CD14-positive monocyte (primary cell): ENCODE measurements at regions not wholly inside any gene's neighbourhood (a gene's known extent, or its start where the extent isn't known, plus 50 kb on each side); places are given as distances from the start of the nearest gene placed in this dataset.

Experiments
- DNase-seq, 3 donors: peaks; one replicate each; pipeline ENCODE4 v3.0.0-alpha.2; 2011 to 2022
- H2AFZ ChIP-seq: 2 replicates; pipeline ENCODE4 v1.6.0; 2012; ENCODE audit warnings: mild to moderate bottlenecking, low read depth, low read length, inconsistent platforms; ENCODE audit not compliant: insufficient read depth, poor library complexity, severe bottlenecking
- H3K27ac ChIP-seq, 2 donors: 1 replicate in 1 of 2; 2 replicates in 1 of 2; pipeline ENCODE4 v1.5.1; 2012 to 2013; ENCODE audit warnings: low read length in 2 of 2, control low read depth in 1 of 2, inconsistent platforms in 1 of 2, low read depth in 1 of 2, mild to moderate bottlenecking in 1 of 2
- H3K27me3 ChIP-seq, 2 donors: one replicate each; pipeline versions ENCODE4 v1.6.0 to v1.6.1; 2011 to 2013; ENCODE audit warnings: low read length in 2 of 2; ENCODE audit not compliant: control insufficient read depth in 2 of 2, insufficient read depth in 2 of 2
- H3K36me3 ChIP-seq, 2 donors: replicated peaks in 1 of 2; 1 replicate in 1 of 2; 2 replicates in 1 of 2; pipeline versions ENCODE4 v1.5.1 to v1.6.1; 2012 to 2013; ENCODE audit warnings: low read length in 2 of 2, control low read depth in 1 of 2, inconsistent platforms in 1 of 2, mild to moderate bottlenecking in 1 of 2; ENCODE audit not compliant: insufficient read depth in 2 of 2, control insufficient read depth in 1 of 2
- H3K4me1 ChIP-seq, 2 donors: 1 replicate in 1 of 2; 2 replicates in 1 of 2; pipeline versions ENCODE4 v1.5.1 to v1.6.1; 2012 to 2013; ENCODE audit warnings: low read length in 2 of 2, control low read depth in 1 of 2, inconsistent platforms in 1 of 2, mild to moderate bottlenecking in 1 of 2, moderate library complexity in 1 of 2; ENCODE audit not compliant: insufficient read depth in 2 of 2, control insufficient read depth in 1 of 2
- H3K4me2 ChIP-seq: replicated peaks from 2 replicates; pipeline ENCODE3; 2012; ENCODE audit warnings: low read length, moderate library complexity, mild to moderate bottlenecking; ENCODE audit not compliant: poor library complexity, severe bottlenecking; ENCODE audit errors: extremely low read depth
- H3K4me3 ChIP-seq, 3 experiments: fragments of 200-600 bp in 1 of 3; sonication (generic) in 1 of 3; replicated peaks in 1 of 3; 1 replicate in 2 of 3; 2 replicates in 1 of 3; pipeline ENCODE4 v1.5.1; 2011 to 2013; ENCODE audit warnings: low read length in 3 of 3, mild to moderate bottlenecking in 3 of 3, control low read depth in 2 of 3, low read depth in 2 of 3, inconsistent platforms in 1 of 3, moderate library complexity in 1 of 3
- H3K79me2 ChIP-seq: 2 replicates; pipeline ENCODE4 v1.6.0; 2012; ENCODE audit warnings: mild to moderate bottlenecking, control low read depth, inconsistent platforms, low read length, moderate library complexity; ENCODE audit not compliant: insufficient read depth
- H3K9ac ChIP-seq: 2 replicates; pipeline ENCODE4 v1.6.0; 2017; ENCODE audit warnings: low read length, mild to moderate bottlenecking; ENCODE audit not compliant: insufficient read depth, poor library complexity, severe bottlenecking
- H3K9me3 ChIP-seq, 2 donors: replicated peaks in 1 of 2; 1 replicate in 1 of 2; 2 replicates in 1 of 2; pipeline versions ENCODE4 v1.5.1 to v1.6.1; 2012 to 2013; ENCODE audit warnings: low read length in 2 of 2, control low read depth in 1 of 2; ENCODE audit not compliant: control insufficient read depth in 1 of 2, insufficient read depth in 1 of 2
- H4K20me1 ChIP-seq: 2 replicates; pipeline ENCODE4 v1.6.0; 2012; ENCODE audit warnings: mild to moderate bottlenecking, low read length, control low read depth, moderate library complexity; ENCODE audit not compliant: insufficient read depth
- H3K27ac Mint-ChIP-seq, 7 donors: one replicate each; pipeline ENCODE4 v1.8.0; 2020; ENCODE audit warnings: mild to moderate bottlenecking in 7 of 7, mixed read lengths in 7 of 7, moderate library complexity in 6 of 7, inconsistent platforms in 2 of 7
- H3K27me3 Mint-ChIP-seq, 3 donors: one replicate each; pipeline ENCODE4 v1.8.0; 2021 to 2022; ENCODE audit warnings: low read depth in 3 of 3, mild to moderate bottlenecking in 3 of 3, mixed read lengths in 3 of 3, moderate library complexity in 3 of 3, inconsistent platforms in 1 of 3
- H3K36me3 Mint-ChIP-seq, 2 donors: one replicate each; pipeline ENCODE4 v1.8.0; 2020; ENCODE audit warnings: mixed read lengths in 2 of 2, inconsistent platforms in 1 of 2, mild to moderate bottlenecking in 1 of 2
- H3K4me1 Mint-ChIP-seq: one replicate; pipeline ENCODE4 v1.8.0; 2020; ENCODE audit warnings: mild to moderate bottlenecking, mixed read lengths
- H3K4me3 Mint-ChIP-seq, 2 donors: one replicate each; pipeline ENCODE4 v1.8.0; 2020; ENCODE audit warnings: mild to moderate bottlenecking in 2 of 2, mixed read lengths in 2 of 2, moderate library complexity in 1 of 2
- H3K9me3 Mint-ChIP-seq, 7 donors: one replicate each; pipeline ENCODE4 v1.8.0; 2020 to 2022; ENCODE audit warnings: mixed read lengths in 7 of 7, mild to moderate bottlenecking in 6 of 7, moderate library complexity in 6 of 7, inconsistent platforms in 2 of 7
- CTCF ChIP-seq: fragments of 200-600 bp; IDR thresholded peaks from one replicate; pipeline ENCODE4 v1.8.0; 2022; ENCODE audit warnings: antibody characterized with exemption, mild to moderate bottlenecking
- WGBS: methylation state at CpG from one replicate; pipeline ENCODE4 v1.1.5; 2013; ENCODE audit warnings: missing lambda C conversion rate; ENCODE audit not compliant: insufficient coverage; 5-methylcytosine and 5-hydroxymethylcytosine counted together
- intact Hi-C, 2 donors: fragments of 100-400 bp; cut with micrococcal nuclease; formaldehyde crosslinking; loops; one replicate each; pipeline versions ENCODE4 v1.15.0 to v1.15.1; 2023

GRCh38 chr2:6224267-6224666 is 532.1 kb downstream of the SOX11 start:
- intact Hi-C loops: no loop called here
- no peaks in the 10 kb centered on the region for H3K27me3 Mint-ChIP-seq
- Histone ChIP-seq H3K36me3 (no peaks in the 10 kb centered on the region), H3K27ac (no peak overlapping the region), H2AFZ (no peak overlapping the region), H3K9ac (no peak overlapping the region), H3K4me1 (no peaks in the 10 kb centered on the region), H3K79me2 (no peaks in the 10 kb centered on the region), H3K4me2 (no peak overlapping the region), H3K9me3 (no peaks in the 10 kb centered on the region), H4K20me1 (no peaks in the 10 kb centered on the region), H3K27me3 (no peaks in the 10 kb centered on the region), H3K4me3 (no peak overlapping the region)
- H3K4me1 Mint-ChIP-seq: no peaks in the 10 kb centered on the region
- H3K27ac Mint-ChIP-seq: no peak overlapping the region
- DNase-seq: no peak
- 39% methylated on average over 2 of the region's 4 CpGs for WGBS
- H3K9me3 Mint-ChIP-seq: peaks cover 0 to 9% (median 0%) of the 10 kb centered on the region in 7 donors
- TF ChIP-seq CTCF: no peak
- H3K4me3 Mint-ChIP-seq: no peak overlapping the region
- H3K36me3 Mint-ChIP-seq: no peaks in the 10 kb centered on the region

GRCh38 chr2:6228251-6228650 is 536.1 kb downstream of the SOX11 start:
- Histone ChIP-seq H3K9me3 (peaks cover 3 to 6% of the 10 kb centered on the region in 2 donors), H3K9ac (no peak overlapping the region), H3K79me2 (no peaks in the 10 kb centered on the region), H3K27me3 (no peaks in the 10 kb centered on the region), H2AFZ (no peak overlapping the region), H3K36me3 (no peaks in the 10 kb centered on the region), H3K4me1 (no peaks in the 10 kb centered on the region), H3K27ac (no peak overlapping the region), H4K20me1 (no peaks in the 10 kb centered on the region), H3K4me3 (no peak overlapping the region), H3K4me2 (no peak overlapping the region)
- no peaks in the 10 kb centered on the region for H3K36me3 Mint-ChIP-seq
- H3K27ac Mint-ChIP-seq: no peak overlapping the region
- TF ChIP-seq CTCF: no peak
- H3K4me1 Mint-ChIP-seq: no peaks in the 10 kb centered on the region
- no peak overlapping the region for H3K4me3 Mint-ChIP-seq
- intact Hi-C loops: no loop called here
- peaks cover 0 to 8% (median 5%) of the 10 kb centered on the region in 7 donors for H3K9me3 Mint-ChIP-seq
- no CpG with 5 or more reads among the region's 2 CpGs for WGBS
- DNase-seq: no peak
- no peaks in the 10 kb centered on the region for H3K27me3 Mint-ChIP-seq
